Uterus (tissue), 3 donors: ENCODE measurements at regions not wholly inside any gene's neighbourhood (a gene's known extent, or its start where the extent isn't known, plus 50 kb on each side); places are given as distances from the start of the nearest gene placed in this dataset.

Experiments
- DNase-seq, 2 donors: peaks; one replicate each; pipeline ENCODE4 v3.0.0-alpha.2; 2019 to 2020
- H3K27ac ChIP-seq, 2 donors: fragments of 200-600 bp; sonication (generic); 1 replicate in 1 of 2; 2 replicates in 1 of 2; pipeline ENCODE4 v1.5.1; 2016 to 2018
- H3K27me3 ChIP-seq, 2 donors: fragments of 200-600 bp; sonication (generic); one replicate each; pipeline ENCODE4 v1.5.1; 2018 to 2019; ENCODE audit warnings: control low read depth in 1 of 2
- H3K36me3 ChIP-seq, 2 donors: fragments of 200-600 bp; sonication (generic); one replicate each; pipeline ENCODE4 v1.5.1; 2019; ENCODE audit warnings: control low read depth in 1 of 2
- H3K4me1 ChIP-seq, 2 donors: fragments of 200-600 bp; sonication (generic); one replicate each; pipeline ENCODE4 v1.5.1; 2018 to 2019; ENCODE audit warnings: control low read depth in 1 of 2
- H3K4me3 ChIP-seq, 2 donors: fragments of 200-600 bp; sonication (generic); 1 replicate in 1 of 2; 2 replicates in 1 of 2; pipeline ENCODE4 v1.5.1; 2018 to 2019; ENCODE audit warnings: mild to moderate bottlenecking in 1 of 2
- H3K9me3 ChIP-seq, 2 donors: fragments of 200-600 bp; sonication (generic); one replicate each; pipeline ENCODE4 v1.5.1; 2019; ENCODE audit warnings: control low read depth in 1 of 2
- POLR2A ChIP-seq, 2 donors: fragments of 450-650 bp; IDR thresholded peaks; one replicate each; pipeline ENCODE4 v1.6.1; 2016; ENCODE audit warnings: antibody characterized with exemption in 2 of 2, mild to moderate bottlenecking in 1 of 2, moderate library complexity in 1 of 2
- intact Hi-C: fragments of 100-400 bp; cut with DNase I; formaldehyde crosslinking; loops from one replicate; pipeline ENCODE4 v1.15.1; 2023; ENCODE audit warnings: low total_unique reads
- TF ChIP-seq, protein P1 (sequence below), 4 experiments: fragments of 200-600 bp in 2 of 4; fragments of 450-650 bp in 2 of 4; sonication (generic) in 2 of 4; IDR thresholded peaks; one replicate each; pipeline ENCODE4 v1.5.1; 2016 to 2019; ENCODE audit warnings: antibody characterized with exemption in 4 of 4, mild to moderate bottlenecking in 2 of 4, moderate library complexity in 1 of 4
- donor health status: DM: yes; HTN: yes; CAD: no.

DNA sequence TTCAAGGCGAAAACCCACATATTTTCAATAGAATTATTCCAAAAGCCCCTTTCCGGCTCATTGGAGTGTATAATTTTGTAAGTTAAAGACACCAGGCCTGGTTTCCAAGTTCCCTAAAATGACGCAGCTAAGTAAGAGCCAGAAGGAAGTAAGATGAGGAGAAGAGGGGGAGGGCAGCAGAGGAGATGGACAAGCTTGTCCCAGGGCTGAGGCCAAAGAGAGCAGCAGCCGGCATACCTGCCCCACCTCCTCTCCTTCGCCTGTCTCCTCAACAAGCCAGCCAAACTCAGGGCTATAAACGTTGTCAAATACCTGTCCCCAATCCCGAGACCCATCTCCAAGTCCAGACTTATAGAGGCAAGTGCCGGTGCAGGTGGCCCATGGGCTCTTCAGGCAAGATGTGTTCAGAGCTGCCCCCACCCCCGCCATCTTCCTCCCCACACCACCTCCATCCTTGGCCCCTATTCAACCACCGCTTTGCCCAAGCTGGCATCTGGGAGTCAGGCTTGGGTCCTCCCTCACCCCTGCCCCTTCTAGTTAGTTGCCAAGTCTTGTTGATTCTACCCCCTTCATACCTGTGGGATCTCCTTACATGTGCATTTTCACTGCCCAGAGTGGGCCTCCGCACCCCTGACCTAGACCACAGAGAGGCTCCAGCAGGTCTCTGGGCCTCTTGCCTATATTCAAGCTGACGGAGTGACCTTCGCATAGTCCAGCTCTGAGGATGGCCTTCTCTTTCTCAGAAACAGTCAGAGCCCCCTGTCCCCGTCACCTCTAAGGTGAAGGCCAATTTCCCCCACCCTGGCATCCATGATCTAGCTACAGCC, 75.7 kb upstream of the SIRPA start:
- no peak for TF ChIP-seq POLR2A (IDR thresholded peaks at IDR 0.05)
- Histone ChIP-seq H3K27ac (no peak overlapping the region), H3K27me3 (no peaks in the 10 kb centered on the region), H3K4me3 (no peak overlapping the region), H3K4me1 (peaks cover 0 to 5% of the 10 kb centered on the region in 2 donors), H3K36me3 (no peaks in the 10 kb centered on the region), H3K9me3 (peaks cover 0 to 17% of the 10 kb centered on the region in 2 donors)
- no peak for DNase-seq
- intact Hi-C loops, result no loop called here

DNA sequence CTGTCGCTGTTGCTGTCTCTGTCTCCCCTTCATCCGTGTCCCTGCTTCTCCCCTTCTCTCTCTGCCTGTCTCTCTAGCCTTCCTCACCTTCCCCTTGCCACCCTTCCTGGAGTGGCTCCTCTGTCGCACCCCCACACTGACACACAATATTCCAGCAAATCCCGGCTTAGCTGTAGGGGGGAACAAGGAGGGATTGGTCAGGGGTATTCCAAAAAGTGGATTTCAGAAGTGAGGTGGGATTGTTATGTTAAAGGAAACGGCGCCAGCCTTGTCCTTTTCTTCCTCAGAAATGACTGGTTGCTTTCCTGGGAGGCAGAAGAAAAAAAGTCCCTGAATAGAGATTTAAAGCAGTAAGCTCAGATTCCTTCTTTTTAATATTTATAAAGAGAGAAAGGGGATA, 76.3 kb upstream of the SIRPA start:
- no peak for DNase-seq
- Histone ChIP-seq H3K27ac (no peak overlapping the region), H3K4me3 (no peak overlapping the region), H3K36me3 (no peaks in the 10 kb centered on the region), H3K27me3 (no peaks in the 10 kb centered on the region), H3K9me3 (peaks cover 0 to 17% of the 10 kb centered on the region in 2 donors), H3K4me1 (peaks cover 0 to 5% of the 10 kb centered on the region in 2 donors)
- intact Hi-C loops, result no loop called here
- no peak for TF ChIP-seq POLR2A (IDR thresholded peaks at IDR 0.05)
- TF ChIP-seq, protein P1, sequence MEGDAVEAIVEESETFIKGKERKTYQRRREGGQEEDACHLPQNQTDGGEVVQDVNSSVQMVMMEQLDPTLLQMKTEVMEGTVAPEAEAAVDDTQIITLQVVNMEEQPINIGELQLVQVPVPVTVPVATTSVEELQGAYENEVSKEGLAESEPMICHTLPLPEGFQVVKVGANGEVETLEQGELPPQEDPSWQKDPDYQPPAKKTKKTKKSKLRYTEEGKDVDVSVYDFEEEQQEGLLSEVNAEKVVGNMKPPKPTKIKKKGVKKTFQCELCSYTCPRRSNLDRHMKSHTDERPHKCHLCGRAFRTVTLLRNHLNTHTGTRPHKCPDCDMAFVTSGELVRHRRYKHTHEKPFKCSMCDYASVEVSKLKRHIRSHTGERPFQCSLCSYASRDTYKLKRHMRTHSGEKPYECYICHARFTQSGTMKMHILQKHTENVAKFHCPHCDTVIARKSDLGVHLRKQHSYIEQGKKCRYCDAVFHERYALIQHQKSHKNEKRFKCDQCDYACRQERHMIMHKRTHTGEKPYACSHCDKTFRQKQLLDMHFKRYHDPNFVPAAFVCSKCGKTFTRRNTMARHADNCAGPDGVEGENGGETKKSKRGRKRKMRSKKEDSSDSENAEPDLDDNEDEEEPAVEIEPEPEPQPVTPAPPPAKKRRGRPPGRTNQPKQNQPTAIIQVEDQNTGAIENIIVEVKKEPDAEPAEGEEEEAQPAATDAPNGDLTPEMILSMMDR (IDR thresholded peaks at IDR 0.05), result no peak

DNA sequence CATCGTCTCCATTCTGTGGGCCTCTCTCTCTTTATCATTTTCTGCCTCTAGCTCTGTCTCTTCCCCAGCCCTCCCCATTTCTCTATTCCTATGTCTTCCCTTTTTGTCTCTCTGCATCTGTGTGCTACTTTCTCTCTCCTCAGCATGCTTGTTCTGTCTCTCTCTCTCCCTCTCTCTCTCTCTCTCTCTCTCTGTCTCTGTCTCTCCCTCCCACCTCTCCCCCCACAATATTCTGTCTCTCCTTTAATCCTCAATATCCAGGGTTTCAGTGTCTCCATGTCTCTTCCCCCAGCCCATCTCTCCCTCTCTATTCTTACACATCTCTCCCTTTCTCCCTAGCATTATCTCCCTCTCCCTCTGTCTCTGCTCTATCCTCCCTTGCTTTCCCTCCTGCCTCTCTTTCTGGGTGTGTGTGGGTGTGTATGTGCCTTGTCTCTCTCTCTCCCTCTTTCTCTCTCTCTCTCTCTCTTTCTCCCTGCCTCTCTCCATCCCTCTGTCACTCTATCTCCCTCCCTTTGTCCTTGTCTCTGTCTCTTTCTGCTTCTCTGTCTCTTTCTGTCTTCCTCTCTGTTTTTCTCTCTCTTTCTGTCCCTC, 76.9 kb upstream of the SIRPA start:
- Histone ChIP-seq H3K9me3 (peaks cover 0 to 13% of the 10 kb centered on the region in 2 donors), H3K4me1 (peaks cover 0 to 5% of the 10 kb centered on the region in 2 donors), H3K36me3 (no peaks in the 10 kb centered on the region), H3K4me3 (no peak overlapping the region), H3K27ac (no peak overlapping the region), H3K27me3 (no peaks in the 10 kb centered on the region)
- no peak for TF ChIP-seq POLR2A (IDR thresholded peaks at IDR 0.05)
- TF ChIP-seq, protein P1 (IDR thresholded peaks at IDR 0.05), result no peak
- intact Hi-C loops, result no loop called here
- no peak for DNase-seq

DNA sequence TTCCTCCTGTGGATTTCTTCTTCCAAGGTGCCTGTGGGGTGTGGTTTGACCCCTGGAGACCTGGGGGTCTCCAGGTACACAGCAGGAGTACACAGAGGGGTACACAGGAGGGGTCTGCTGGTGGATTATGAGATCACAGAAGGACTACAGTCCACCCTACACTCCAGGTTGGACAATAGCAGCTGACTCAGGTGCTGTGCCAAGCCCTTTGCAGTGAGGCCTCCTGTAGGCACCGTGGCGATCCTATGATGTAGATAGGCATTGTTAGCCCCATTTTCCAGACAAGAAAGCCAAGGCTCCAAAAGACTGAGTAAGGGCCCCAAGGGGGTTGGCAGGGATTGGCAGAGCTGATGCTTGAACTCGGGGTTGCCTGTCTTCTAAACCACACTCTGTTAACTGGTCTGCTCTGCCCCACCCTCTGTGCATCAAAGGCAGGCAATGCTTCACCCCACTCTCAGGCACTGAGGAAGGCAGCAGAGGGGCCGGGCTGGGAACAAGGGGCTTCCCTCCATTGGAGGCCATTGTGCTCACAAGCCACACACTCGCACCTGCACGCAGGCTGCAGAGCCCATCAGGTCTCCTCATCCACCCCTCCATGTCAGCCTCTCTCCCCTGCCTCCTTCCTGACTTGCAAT, 77.5 kb upstream of the SIRPA start:
- H3K27me3 ChIP-seq, result no peaks in the 10 kb centered on the region
- no peak overlapping the region for H3K4me3 ChIP-seq
- H3K36me3 ChIP-seq, result no peaks in the 10 kb centered on the region
- TF ChIP-seq POLR2A (IDR thresholded peaks at IDR 0.05), result no peak
- TF ChIP-seq, protein P1 (IDR thresholded peaks at IDR 0.05), result no peak
- peaks cover 0 to 7% of the 10 kb centered on the region in 2 donors for H3K9me3 ChIP-seq
- H3K4me1 ChIP-seq, result peaks cover 0 to 5% of the 10 kb centered on the region in 2 donors
- intact Hi-C loops, result no loop called here
- no peak for DNase-seq
- no peak overlapping the region for H3K27ac ChIP-seq

DNA sequence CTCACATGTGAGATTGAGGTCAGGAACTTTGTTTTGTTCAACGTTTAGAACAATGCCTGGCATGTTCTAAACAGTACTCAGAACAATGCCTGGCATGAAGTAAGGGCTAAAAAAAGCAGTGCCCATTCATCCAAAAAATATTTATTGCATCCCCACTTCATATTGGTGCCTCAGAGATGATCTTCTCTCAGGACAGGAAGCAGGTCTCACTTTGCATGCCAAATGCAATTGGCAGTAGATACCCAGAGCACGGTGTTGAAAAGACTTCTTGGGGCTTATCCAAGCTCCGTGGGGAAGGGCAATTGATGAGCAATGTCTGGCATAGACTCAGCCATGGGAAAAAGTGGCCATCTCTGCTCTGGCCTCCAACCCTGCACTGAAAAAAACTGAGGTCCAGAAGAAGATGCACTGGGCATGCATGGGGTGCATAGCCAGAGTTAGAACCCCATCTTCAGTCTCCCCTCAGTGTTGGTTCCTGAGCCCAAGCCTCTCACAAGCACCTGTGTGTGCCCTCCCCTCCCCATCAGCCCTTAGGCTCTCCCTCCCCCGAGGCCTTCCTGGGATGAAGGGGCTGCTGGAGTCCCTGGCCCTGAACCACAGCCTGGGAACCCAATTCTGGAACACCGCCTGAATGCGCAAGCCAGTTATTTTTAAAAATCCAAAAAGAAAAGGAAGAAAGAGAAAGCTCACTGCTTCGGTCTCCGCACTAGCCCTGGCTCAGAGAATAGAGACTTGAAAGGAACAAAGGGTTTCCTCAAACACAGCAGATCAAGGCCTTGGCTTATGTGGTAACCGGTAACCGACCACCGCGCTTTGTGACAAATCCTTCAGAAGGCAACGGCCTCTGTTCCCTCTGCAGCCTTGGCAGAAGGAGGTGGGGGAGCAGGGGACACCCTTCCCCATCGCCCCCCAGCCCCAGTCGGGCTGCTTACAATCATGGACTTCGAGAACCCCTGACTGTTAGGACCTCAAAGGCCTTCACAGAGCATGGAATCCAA, 78.5 kb upstream of the SIRPA start:
- H3K27ac ChIP-seq, result no peak overlapping the region
- TF ChIP-seq, protein P1 (IDR thresholded peaks at IDR 0.05), result no peak
- TF ChIP-seq POLR2A (IDR thresholded peaks at IDR 0.05), result no peak
- no peak overlapping the region for H3K4me3 ChIP-seq
- DNase-seq, result no peak
- no peaks in the 10 kb centered on the region for H3K36me3 ChIP-seq
- H3K27me3 ChIP-seq, result no peaks in the 10 kb centered on the region
- peaks cover 0 to 5% of the 10 kb centered on the region in 2 donors for H3K4me1 ChIP-seq
- intact Hi-C loops, result no loop called here
- H3K9me3 ChIP-seq, result no peaks in the 10 kb centered on the region
